ENCODE measurements at regions not wholly inside any gene's neighbourhood (a gene's known extent, or its start where the extent isn't known, plus 50 kb on each side); places are given as distances from the start of the nearest gene placed in this dataset.

- no peaks in the 10 kb centered on the region for H3K36me3 ChIP-seq
- H3K4me1 ChIP-seq = peaks cover 0 to 9% (median 7%) of the 10 kb centered on the region in 4 donors
- DNase-seq = no peak
- TF ChIP-seq CTCF (IDR thresholded peaks at IDR 0.05) (no peak), POLR2A (IDR thresholded peaks at IDR 0.05) (no peak), EP300 (IDR thresholded peaks at IDR 0.05) (no peak), POLR2AphosphoS5 (IDR thresholded peaks at IDR 0.05) (no peak)
- WGBS, 2 donors = 92 to 94% methylated on average over 5 of the region's 5 CpGs
- H3K27ac ChIP-seq = no peak overlapping the region
- no peaks in the 10 kb centered on the region for H3K9me3 ChIP-seq
- intact Hi-C loops (cut with DNase I) = no loop called here
- no peak overlapping the region for H3K4me3 ChIP-seq
- no peaks in the 10 kb centered on the region for H3K27me3 ChIP-seq
Observed at GRCh38 chr10:4303045-4303444, 518.0 kb upstream of the KLF6 start.

- WGBS, 2 donors = 66 to 73% methylated on average over 6 of the region's 6 CpGs
- no peaks in the 10 kb centered on the region for H3K9me3 ChIP-seq
- intact Hi-C loops (cut with DNase I) = no loop called here
- peak overlapping the region in 1 of 4 donors; percentile 40 for H3K27ac ChIP-seq
- no peaks in the 10 kb centered on the region for H3K36me3 ChIP-seq
- H3K4me3 ChIP-seq = no peak overlapping the region
- no peaks in the 10 kb centered on the region for H3K27me3 ChIP-seq
- TF ChIP-seq POLR2AphosphoS5 (IDR thresholded peaks at IDR 0.05) = no peak
- TF ChIP-seq POLR2A (IDR thresholded peaks at IDR 0.05) = no peak
- no peak for TF ChIP-seq EP300 (IDR thresholded peaks at IDR 0.05)
- no peak for TF ChIP-seq CTCF (IDR thresholded peaks at IDR 0.05)
- DNase-seq = no peak
- peaks cover 0 to 9% (median 7%) of the 10 kb centered on the region in 4 donors for H3K4me1 ChIP-seq
Observed at GRCh38 chr10:4301291-4302045, 516.5 kb upstream of the KLF6 start.

- intact Hi-C loops (cut with DNase I) = no loop called here
- no peaks in the 10 kb centered on the region for H3K27me3 ChIP-seq
- peaks cover 0 to 3% (median under 1%) of the 10 kb centered on the region in 4 donors for H3K4me1 ChIP-seq
- H3K36me3 ChIP-seq = no peaks in the 10 kb centered on the region
- no peaks in the 10 kb centered on the region for H3K9me3 ChIP-seq
- no peak overlapping the region for H3K27ac ChIP-seq
- DNase-seq = no peak
- TF ChIP-seq POLR2A (IDR thresholded peaks at IDR 0.05) (no peak), CTCF (IDR thresholded peaks at IDR 0.05) (no peak), POLR2AphosphoS5 (IDR thresholded peaks at IDR 0.05) (no peak)
- no peak overlapping the region for H3K4me3 ChIP-seq
- WGBS, 2 donors = 95 to 96% methylated on average over 5 of the region's 5 CpGs
Observed at GRCh38 chr10:4296161-4296560, 511.2 kb upstream of the KLF6 start.

GRCh38 chr10:4294996-4295792 is 510.2 kb upstream of the KLF6 start:
- Histone ChIP-seq H3K27me3 (no peaks in the 10 kb centered on the region), H3K4me1 (no peaks in the 10 kb centered on the region), H3K4me3 (no peak overlapping the region), H3K27ac (no peak overlapping the region), H3K9me3 (no peaks in the 10 kb centered on the region), H3K36me3 (no peaks in the 10 kb centered on the region)
- TF ChIP-seq POLR2AphosphoS5 (IDR thresholded peaks at IDR 0.05) (no peak), CTCF (IDR thresholded peaks at IDR 0.05) (no peak), POLR2A (IDR thresholded peaks at IDR 0.05) (no peak), EP300 (IDR thresholded peaks at IDR 0.05) (no peak)
- intact Hi-C loops (cut with DNase I) = no loop called here
- WGBS, 2 donors = 93 to 95% methylated on average over 16 of the region's 16 CpGs
- DNase-seq = no peak

All from sigmoid colon (tissue), 6 donors.